ENCODE measurements at regions not wholly inside any gene's neighbourhood (a gene's known extent, or its start where the extent isn't known, plus 50 kb on each side); places are given as distances from the start of the nearest gene placed in this dataset.

DNA sequence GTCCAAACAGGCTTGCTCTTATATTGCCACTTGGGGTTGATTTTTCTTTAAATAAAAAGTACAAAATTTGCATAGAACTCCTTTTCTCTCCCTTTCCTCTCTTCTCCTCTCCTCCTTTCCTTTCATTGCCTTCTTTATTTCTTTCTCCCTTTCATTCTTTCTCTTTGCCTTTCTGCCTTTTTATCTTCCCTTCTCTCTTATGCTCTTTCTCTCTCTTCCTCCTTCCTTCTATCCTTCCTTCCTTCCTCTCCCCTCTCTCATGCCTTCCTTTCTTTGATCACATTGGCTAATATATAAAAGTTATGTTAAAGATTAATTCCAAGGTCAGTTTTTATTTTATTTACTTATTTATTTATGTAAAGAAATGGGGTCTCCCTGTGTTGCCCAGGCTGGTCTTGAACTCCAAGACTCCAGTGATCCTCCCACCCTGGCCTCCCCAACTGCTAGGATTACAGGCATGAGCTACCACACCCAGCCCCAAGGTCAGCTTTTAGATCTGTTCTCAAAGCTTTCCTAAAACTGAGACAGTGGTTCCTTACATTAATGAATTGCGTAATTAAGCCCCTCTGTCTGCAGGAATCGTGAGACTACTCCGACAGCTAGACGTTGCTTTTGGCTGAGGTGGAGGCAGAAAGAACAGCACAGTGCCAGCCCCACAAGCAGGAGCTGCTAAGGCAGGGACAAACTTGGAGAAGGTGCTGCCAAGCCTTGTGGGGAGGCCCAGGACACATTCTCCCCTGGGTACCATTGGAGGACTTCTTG is 361.9 kb downstream of the SIPA1L2 start:
- no peak for DNase-seq (ENCODE audit: low spot score)

DNA sequence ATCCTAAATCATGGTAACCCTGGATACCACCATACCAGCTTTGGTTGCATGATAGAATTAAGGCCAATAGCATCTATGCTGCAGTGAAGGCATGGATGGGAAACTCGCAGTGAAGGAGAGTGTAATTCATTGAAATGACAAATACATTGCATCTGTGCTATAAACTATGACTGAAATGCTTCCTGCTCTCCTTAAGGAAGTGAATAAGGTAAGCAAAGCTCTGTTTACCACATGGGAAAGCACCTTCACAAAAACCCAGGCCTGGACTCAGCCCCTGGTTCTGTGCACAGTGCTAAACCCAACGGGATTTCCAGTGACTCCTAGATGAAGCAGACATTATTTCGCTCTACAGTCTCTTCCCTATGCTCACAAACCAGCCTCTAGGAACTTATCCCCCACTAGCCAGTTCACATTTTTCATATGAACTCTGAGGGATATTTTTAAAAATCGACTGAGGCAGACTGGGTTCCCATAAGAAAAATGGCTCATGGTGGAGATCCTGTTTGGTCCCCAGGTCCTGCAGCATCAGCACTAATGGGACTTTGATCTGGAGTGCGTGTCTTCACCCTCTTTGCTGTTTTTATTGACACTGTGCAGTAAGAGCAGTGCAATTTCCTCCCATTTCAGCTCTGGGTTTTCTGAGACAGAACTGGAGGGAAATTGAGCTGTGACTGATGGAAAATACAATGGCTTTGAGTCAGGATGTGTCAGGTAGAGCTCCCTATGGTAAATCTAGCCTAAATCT is 362.7 kb downstream of the SIPA1L2 start:
- no peak for DNase-seq (ENCODE audit: low spot score)
- TF ChIP-seq, protein P1, sequence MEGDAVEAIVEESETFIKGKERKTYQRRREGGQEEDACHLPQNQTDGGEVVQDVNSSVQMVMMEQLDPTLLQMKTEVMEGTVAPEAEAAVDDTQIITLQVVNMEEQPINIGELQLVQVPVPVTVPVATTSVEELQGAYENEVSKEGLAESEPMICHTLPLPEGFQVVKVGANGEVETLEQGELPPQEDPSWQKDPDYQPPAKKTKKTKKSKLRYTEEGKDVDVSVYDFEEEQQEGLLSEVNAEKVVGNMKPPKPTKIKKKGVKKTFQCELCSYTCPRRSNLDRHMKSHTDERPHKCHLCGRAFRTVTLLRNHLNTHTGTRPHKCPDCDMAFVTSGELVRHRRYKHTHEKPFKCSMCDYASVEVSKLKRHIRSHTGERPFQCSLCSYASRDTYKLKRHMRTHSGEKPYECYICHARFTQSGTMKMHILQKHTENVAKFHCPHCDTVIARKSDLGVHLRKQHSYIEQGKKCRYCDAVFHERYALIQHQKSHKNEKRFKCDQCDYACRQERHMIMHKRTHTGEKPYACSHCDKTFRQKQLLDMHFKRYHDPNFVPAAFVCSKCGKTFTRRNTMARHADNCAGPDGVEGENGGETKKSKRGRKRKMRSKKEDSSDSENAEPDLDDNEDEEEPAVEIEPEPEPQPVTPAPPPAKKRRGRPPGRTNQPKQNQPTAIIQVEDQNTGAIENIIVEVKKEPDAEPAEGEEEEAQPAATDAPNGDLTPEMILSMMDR (IDR thresholded peaks at IDR 0.05; ENCODE audit: extremely low read depth, missing control alignments) = no peak

More for the DNA sequence above, 361.9 kb downstream of the SIPA1L2 start:
- TF ChIP-seq, protein P1 (IDR thresholded peaks at IDR 0.05; ENCODE audit: extremely low read depth, missing control alignments) = no peak

DNA sequence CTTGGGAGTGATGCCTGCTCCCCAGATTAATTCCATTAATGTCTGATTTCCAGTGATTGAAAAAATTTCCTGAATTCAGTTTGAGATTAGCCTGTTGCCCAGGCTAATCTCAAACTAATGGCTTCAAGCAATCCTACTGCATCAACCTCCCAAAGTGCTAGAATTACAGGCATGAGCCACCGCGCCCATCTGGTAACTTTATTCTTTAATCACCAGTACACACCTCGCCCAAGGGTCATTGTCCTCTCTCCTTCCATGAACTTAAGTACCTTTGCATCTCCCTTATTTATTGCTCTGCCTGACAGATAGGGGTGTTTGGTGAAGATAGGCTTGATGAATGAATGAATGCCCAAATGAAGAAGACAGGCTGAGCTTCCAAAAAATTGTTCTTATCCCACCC is 366.5 kb downstream of the SIPA1L2 start:
- DNase-seq (ENCODE audit: low spot score) = no peak
- TF ChIP-seq, protein P1 (IDR thresholded peaks at IDR 0.05; ENCODE audit: extremely low read depth, missing control alignments) = no peak

DNA sequence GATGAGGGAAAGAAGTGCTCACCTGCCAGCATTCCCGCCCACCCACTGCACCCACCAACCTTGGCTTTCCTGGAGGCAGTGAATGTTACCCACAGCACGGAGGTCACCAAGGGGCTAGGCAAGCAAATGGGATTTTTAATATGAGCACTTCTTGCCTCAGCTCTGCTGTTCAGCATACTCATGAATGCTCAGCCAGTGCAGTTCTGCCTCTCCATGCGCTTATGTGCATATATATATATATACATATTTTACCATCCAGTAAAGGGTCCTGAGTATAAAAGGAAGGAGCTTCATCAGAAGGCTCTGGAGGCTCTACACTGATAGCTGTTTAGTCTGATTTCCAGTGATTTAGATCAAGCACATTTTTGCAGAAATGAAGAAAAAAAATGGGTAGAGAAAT is 366.9 kb downstream of the SIPA1L2 start:
- DNase-seq (ENCODE audit: low spot score) = no peak
- TF ChIP-seq, protein P1 (IDR thresholded peaks at IDR 0.05; ENCODE audit: extremely low read depth, missing control alignments) = no peak

DNA sequence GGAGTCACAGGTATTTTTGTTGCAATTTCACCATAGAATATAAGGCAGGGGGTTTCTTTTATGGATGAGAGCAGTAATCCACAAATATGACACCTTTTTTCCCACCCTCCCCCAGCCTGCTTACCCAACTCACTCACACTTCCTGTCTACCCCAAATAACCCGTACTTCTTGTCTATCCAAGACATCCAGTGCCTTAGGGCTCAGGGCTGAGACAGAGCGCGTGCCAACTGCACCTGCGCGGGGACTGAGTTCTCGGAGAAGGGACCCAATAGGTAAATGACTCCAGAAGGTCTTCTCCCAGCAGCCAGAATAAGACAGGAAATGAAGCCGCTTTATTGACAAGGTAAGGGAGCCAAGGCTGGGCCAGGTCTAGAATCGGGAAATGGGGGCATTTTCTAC is 369.1 kb downstream of the SIPA1L2 start:
- no peak for DNase-seq (ENCODE audit: low spot score)
- TF ChIP-seq, protein P1 (IDR thresholded peaks at IDR 0.05; ENCODE audit: extremely low read depth, missing control alignments) = no peak

DNA sequence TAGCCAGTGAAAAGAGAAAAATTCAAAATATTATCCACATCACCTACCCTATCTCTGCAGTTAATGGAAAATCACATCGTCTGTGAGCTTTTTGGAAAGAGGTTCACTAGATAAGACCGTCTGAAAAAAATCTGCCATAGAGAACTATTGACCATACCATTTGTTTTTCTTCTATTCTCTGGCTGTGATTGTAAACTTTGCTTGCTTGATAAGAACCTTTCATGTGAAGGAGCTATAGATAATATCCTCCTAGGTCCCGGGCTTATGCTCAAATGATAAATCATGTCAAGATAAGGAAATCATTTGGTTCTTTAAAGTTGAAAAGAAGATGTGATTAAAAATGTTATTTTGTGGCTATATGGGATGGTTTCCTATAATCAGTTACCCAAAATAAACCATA is 369.9 kb downstream of the SIPA1L2 start:
- DNase-seq (ENCODE audit: low spot score) = no peak
- TF ChIP-seq, protein P1 (IDR thresholded peaks at IDR 0.05; ENCODE audit: extremely low read depth, missing control alignments) = no peak

DNA sequence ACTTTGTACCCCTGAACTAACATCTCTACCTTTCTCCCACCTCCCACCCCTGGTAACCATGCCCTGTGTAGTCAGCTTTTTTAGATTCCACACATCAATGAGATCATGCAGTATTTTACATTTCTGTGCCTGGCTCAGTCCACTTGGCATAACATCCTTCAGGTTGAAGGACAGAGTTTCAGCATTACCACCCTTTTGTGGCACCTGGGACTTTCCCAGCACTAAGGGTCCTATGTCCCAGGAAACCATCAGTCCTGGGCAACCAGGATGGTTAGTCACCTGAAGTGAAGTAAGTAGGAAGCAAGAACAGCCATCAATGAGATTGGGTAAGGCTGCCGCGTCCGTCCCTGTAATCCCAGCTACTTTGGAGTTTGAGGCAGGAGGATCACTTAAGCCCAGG is 370.6 kb downstream of the SIPA1L2 start:
- TF ChIP-seq, protein P1 (IDR thresholded peaks at IDR 0.05; ENCODE audit: extremely low read depth, missing control alignments) = no peak
- no peak for DNase-seq (ENCODE audit: low spot score)

Data from GM20000 (cell line).